AG04450 (cell line): ENCODE measurements at regions not wholly inside any gene's neighbourhood (a gene's known extent, or its start where the extent isn't known, plus 50 kb on each side); places are given as distances from the start of the nearest gene placed in this dataset.

Experiments
- CTCF ChIA-PET: fragments of 300-600, 350-600 bp; formaldehyde crosslinking; extraction: SDS; loops from one replicate; lab custom pipeline; 2022; ENCODE audit warnings: antibody characterized with exemption, inconsistent platforms; lab: Charles Lee
- POLR2A ChIA-PET: fragments of 350-600 bp; formaldehyde crosslinking; extraction: SDS; loops from one replicate; lab custom pipeline; 2021; ENCODE audit warnings: antibody characterized with exemption, inconsistent platforms; lab: Yijun Ruan, JAX
- DNase-seq: peaks from one replicate; pipeline ENCODE4 v3.0.0-alpha.2; 2011; ENCODE audit warnings: low read depth, low spot score
- H3K27ac ChIP-seq: one replicate; pipeline ENCODE4 v1.5.1; 2012; ENCODE audit warnings: low read depth, low read length, control low read depth
- H3K27me3 ChIP-seq: one replicate; pipeline ENCODE4 v1.6.0; 2012; ENCODE audit warnings: low read length; ENCODE audit not compliant: control insufficient read depth, insufficient read depth
- H3K4me3 ChIP-seq: 2 replicates; pipeline ENCODE4 v1.5.1; 2011; ENCODE audit warnings: mild to moderate bottlenecking, low read depth, low read length, control low read depth
- H3K9me3 ChIP-seq: 2 replicates; pipeline ENCODE4 v1.5.1; 2012; ENCODE audit warnings: low read length; ENCODE audit not compliant: control insufficient read depth, insufficient read depth
- CTCF ChIP-seq: IDR thresholded peaks from 2 replicates; pipeline ENCODE4 v1.5.1; 2011; ENCODE audit warnings: low read depth, low read length, control low read depth, inconsistent platforms

DNA sequence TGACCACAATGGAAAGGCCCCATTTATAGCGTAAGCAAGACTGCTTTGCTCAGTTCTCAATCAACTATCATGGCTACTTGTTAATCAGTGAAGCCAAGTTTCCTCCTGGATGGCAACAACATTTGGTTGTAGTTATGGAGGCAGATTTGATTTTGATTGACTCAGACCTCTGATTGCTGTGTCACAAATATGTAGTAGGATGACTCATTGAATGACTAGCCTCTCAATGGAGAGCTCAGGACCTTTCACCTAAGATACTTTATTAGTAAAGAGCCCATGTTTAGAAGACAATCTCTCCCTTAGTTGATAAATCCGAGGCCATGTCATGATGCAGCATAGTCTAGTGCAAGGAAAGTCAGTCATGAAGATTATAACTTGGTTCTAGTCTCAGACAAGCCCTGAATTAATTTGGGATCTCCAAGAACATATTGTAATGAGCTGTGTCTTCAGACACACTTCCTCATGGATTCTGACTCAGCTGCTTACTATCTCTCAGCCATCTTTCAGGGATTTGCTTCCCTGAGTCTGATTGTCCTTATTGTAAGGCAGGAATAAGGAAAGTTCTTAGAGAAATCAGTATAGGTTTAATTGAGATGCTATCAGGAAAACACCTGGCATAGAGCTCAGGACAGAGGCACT lies 397.4 kb upstream of the TMCO5A start:
- no peak overlapping the region for H3K4me3 ChIP-seq
- no peak overlapping the region for H3K27ac ChIP-seq
- H3K9me3 ChIP-seq = no peaks in the 10 kb centered on the region
- ChIA-PET CTCF (interaction anchor here (0.9 kb wide), 1 partner anchor 404 kb away, joined by 3 read pairs; no protein-coding TSS in a partner anchor), POLR2A (no interaction called here)
- no peaks in the 10 kb centered on the region for H3K27me3 ChIP-seq
- TF ChIP-seq CTCF = no peak
- no peak for DNase-seq

DNA sequence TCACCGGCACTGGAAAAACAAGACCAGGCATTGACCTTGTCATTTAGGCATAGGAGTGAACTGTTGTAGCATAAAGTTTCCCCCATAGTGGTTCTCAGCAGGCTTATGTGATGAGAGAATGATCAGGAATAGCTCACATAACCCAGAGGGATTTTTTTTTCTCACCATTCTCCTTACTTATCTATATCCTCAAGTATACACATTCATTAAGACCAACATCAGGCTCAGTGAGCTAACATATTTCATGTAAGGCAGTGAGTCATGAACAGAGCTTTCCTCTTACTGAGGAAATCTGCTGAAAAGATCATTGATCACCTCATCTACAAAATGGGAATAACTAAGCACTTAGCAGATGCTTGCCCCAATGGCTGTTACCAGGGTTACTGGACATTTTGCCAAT lies 396.6 kb upstream of the TMCO5A start:
- H3K9me3 ChIP-seq = no peaks in the 10 kb centered on the region
- no peak overlapping the region for H3K4me3 ChIP-seq
- POLR2A ChIA-PET = no interaction called here
- no peaks in the 10 kb centered on the region for H3K27me3 ChIP-seq
- CTCF ChIA-PET = interaction anchor here (0.9 kb wide), 1 partner anchor 404 kb away, joined by 3 read pairs; no protein-coding TSS in a partner anchor
- DNase-seq = no peak
- no peak for TF ChIP-seq CTCF
- no peak overlapping the region for H3K27ac ChIP-seq

- no peak for TF ChIP-seq CTCF
- no peak overlapping the region for H3K4me3 ChIP-seq
- ChIA-PET CTCF (no interaction called here), POLR2A (no interaction called here)
- H3K9me3 ChIP-seq = no peaks in the 10 kb centered on the region; the same call in 1 of the 2 replicates
- DNase-seq = no peak
- H3K27ac ChIP-seq = no peak overlapping the region
- H3K27me3 ChIP-seq = no peaks in the 10 kb centered on the region
These were observed 386.3 kb upstream of the TMCO5A start for GRCh38 chr15:37548116-37548515.

DNA sequence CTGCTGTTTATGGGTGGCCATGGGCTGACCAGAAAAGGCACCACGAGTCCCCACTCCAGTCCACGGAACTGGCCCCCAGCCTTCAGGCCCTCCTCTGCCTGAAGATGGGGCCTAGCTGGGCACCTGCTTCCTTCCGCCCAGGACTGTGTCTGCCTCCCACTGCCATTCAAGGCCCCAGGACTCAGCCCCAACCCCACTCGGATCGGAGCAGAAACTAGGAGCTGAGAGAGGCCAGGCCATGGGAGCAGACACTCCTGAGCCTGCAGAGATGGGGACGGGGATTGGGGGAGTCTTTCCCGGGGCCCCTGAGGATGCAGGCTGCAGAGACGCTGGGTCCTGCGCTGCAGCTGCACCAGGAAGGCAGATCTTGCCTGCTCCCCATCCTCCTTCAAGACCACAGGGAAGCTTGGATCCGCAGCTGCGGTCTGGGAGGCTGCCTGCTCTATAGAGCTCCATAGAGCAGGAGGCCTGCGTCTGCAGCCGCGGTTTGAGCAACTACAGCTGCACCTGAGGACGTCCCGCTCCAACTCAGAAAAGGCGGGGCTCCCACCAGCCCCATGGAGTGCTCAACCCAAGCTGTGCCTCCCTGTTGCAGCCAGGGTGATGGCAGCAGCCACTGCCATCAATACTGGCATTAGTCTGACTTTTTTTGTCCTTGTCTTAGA lies 383.9 kb upstream of the TMCO5A start:
- H3K9me3 ChIP-seq = no peaks in the 10 kb centered on the region; the same call in 1 of the 2 replicates
- ChIA-PET POLR2A (no interaction called here), CTCF (no interaction called here)
- H3K4me3 ChIP-seq = no peak overlapping the region
- no peaks in the 10 kb centered on the region for H3K27me3 ChIP-seq
- no peak overlapping the region for H3K27ac ChIP-seq
- no peak for DNase-seq
- no peak for TF ChIP-seq CTCF

DNA sequence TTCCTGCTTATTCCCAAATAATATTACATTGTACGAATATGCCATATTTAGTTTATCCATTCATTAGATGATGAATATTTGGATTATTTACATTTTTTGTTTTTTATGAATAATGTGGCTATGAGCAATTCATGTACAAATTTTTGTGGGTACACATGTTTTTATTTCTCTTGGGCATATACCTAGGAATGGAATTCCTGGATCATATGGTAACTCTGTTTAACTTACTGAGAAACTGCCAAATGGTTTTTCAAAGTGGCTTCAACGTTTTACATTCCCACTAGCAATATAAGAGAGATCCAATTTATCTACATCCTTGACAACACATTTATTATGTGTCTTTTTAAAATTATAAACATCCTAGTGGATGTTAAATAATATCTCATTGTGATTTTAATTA lies 362.0 kb upstream of the TMCO5A start:
- no peak for TF ChIP-seq CTCF
- Histone ChIP-seq H3K4me3 (no peak overlapping the region), H3K27ac (no peak overlapping the region), H3K27me3 (no peaks in the 10 kb centered on the region), H3K9me3 (no peaks in the 10 kb centered on the region)
- ChIA-PET POLR2A (no interaction called here), CTCF (interaction anchor here (0.6 kb wide), 1 partner anchor 1730 kb away, joined by 4 read pairs; no protein-coding TSS in a partner anchor)
- no peak for DNase-seq
